Small intestine (tissue), 7 donors: ENCODE measurements at regions not wholly inside any gene's neighbourhood (a gene's known extent, or its start where the extent isn't known, plus 50 kb on each side); places are given as distances from the start of the nearest gene placed in this dataset.
"Not testable (repeated sequence)": the region's sequence is repeated elsewhere in the genome, so short reads cannot be mapped to it uniquely, and the experiment has no call there.

Experiments
- DNase-seq, 2 donors: peaks; one replicate each; pipeline versions ENCODE4 v3.0.0 to v3.0.0-alpha.2; 2013
- FAIRE-seq: peaks from 2 replicates; lab custom pipeline; 2012; peaks lifted over from hg19 to GRCh38; lab: Jason Lieb, UNC
- H3K27ac ChIP-seq, 3 donors: one replicate each; pipeline ENCODE4 v1.5.1; 2013; ENCODE audit warnings: low read length in 2 of 3, mild to moderate bottlenecking in 2 of 3, control low read depth in 1 of 3, inconsistent platforms in 1 of 3, low read depth in 1 of 3, moderate library complexity in 1 of 3
- H3K27me3 ChIP-seq, 3 donors: one replicate each; pipeline ENCODE4 v1.6.1; 2013; ENCODE audit warnings: low read length in 3 of 3, inconsistent platforms in 1 of 3; ENCODE audit not compliant: control insufficient read depth in 3 of 3, insufficient read depth in 3 of 3
- H3K36me3 ChIP-seq, 3 donors: one replicate each; pipeline ENCODE4 v1.6.1; 2013; ENCODE audit warnings: low read length in 3 of 3, inconsistent platforms in 1 of 3, low read depth in 1 of 3, mild to moderate bottlenecking in 1 of 3, moderate library complexity in 1 of 3; ENCODE audit not compliant: control insufficient read depth in 3 of 3, insufficient read depth in 2 of 3
- H3K4me1 ChIP-seq, 3 donors: one replicate each; pipeline ENCODE4 v1.6.1; 2013; ENCODE audit warnings: low read length in 2 of 3, inconsistent platforms in 1 of 3, low read depth in 1 of 3, mild to moderate bottlenecking in 1 of 3, moderate library complexity in 1 of 3; ENCODE audit not compliant: control insufficient read depth in 3 of 3, insufficient read depth in 2 of 3
- H3K4me3 ChIP-seq, 3 donors: one replicate each; pipeline ENCODE4 v1.5.1; 2013; ENCODE audit warnings: low read length in 3 of 3, control low read depth in 1 of 3, inconsistent platforms in 1 of 3, low read depth in 1 of 3, mild to moderate bottlenecking in 1 of 3, moderate library complexity in 1 of 3
- H3K9me3 ChIP-seq, 2 donors: one replicate each; pipeline ENCODE4 v1.6.1; 2013; ENCODE audit warnings: low read depth in 1 of 2, low read length in 1 of 2; ENCODE audit not compliant: control insufficient read depth in 2 of 2, insufficient read depth in 1 of 2
- WGBS, 3 donors: extraction: QIAGEN DNeasy Blood & Tissue Kit; methylation state at CpG; one replicate each; pipeline ENCODE4 v1.1.7; 2013; 5-methylcytosine and 5-hydroxymethylcytosine counted together
- donor health status: healthy with polysubstance abuse.
- donor health status: control.
- donor health status: control.
- donor health status: Bipolar disorder and iron deficiency.
- donor health status: healthy.

GRCh38 chr3:104436506-104436905 lies 930.2 kb upstream of the ALCAM start:
- H3K36me3 ChIP-seq: no peaks in the 10 kb centered on the region
- H3K4me3 ChIP-seq: no peak overlapping the region
- H3K27me3 ChIP-seq: no peaks in the 10 kb centered on the region
- no peak for DNase-seq
- H3K4me1 ChIP-seq: no peaks in the 10 kb centered on the region
- H3K27ac ChIP-seq: no peak overlapping the region
- FAIRE-seq: no peak
- H3K9me3 ChIP-seq: no peaks in the 10 kb centered on the region
- WGBS, 3 donors: 84 to 100% (median 90%) methylated on average over 1 of the region's 1 CpG

DNA sequence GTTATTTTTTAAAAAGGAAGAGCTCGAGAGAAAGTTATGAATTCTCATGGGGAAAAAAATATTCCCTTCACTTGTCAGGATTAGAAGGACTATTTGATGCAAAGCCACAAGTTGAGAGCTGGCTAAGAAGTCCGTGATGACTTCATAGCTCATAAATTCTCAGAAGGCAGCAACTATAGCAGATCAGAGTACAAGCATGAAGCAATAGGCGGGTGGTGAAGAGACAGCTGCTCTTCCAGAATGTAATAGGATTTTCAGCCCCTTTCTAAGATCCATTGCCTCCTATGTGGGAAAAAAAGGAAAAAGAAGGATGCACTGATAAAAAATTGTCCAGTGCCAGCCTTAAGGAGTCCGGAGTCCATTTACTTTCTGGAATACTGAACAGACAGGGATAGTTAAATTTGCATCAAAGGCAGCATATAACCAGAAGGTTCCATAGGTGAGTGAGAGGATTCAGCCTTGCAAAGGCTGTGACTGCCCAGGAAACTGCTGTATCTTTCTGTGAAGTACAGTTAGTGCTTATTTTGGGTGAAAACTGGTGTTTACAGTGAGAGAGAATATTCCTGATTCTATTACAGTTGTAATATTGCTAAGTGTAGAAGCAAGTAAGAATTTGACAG lies 929.5 kb upstream of the ALCAM start:
- DNase-seq (no peak), FAIRE-seq (no peak)
- Histone ChIP-seq H3K9me3 (no peaks in the 10 kb centered on the region), H3K4me1 (no peaks in the 10 kb centered on the region), H3K36me3 (no peaks in the 10 kb centered on the region), H3K4me3 (no peak overlapping the region), H3K27me3 (no peaks in the 10 kb centered on the region), H3K27ac (no peak overlapping the region)
- WGBS, 3 donors: 44 to 53% (median 52%) methylated on average over 4 of the region's 4 CpGs

- Histone ChIP-seq H3K27ac (no peak overlapping the region), H3K27me3 (no peaks in the 10 kb centered on the region), H3K4me1 (no peaks in the 10 kb centered on the region), H3K4me3 (no peak overlapping the region), H3K9me3 (no peaks in the 10 kb centered on the region), H3K36me3 (no peaks in the 10 kb centered on the region)
- no peak for DNase-seq
- FAIRE-seq: no peak
- WGBS, 3 donors: 0 to 15% (median 6%) methylated on average over 1 of the region's 1 CpG
Measured at GRCh38 chr3:104437891-104438290, 928.8 kb upstream of the ALCAM start.

DNA sequence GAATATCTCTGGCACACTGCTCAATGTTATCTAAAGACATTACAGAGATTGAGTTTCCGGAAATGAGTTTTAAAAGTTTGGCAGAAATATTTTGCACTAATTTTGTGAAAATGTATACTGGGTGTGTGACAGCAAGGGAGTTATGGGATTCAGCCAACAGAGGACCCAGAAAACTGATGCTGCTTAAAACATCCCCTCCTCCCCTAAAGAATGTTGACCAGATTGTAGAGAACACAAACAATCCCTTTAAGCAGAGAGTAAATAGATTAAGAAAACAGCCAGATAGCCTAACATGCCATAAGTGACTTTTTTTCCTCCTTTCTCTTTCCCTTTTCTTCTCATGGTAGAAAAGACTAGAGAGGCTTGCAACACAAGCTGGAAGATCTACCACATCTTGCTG lies 928.0 kb upstream of the ALCAM start:
- H3K27ac ChIP-seq: no peak overlapping the region
- DNase-seq (no peak), FAIRE-seq (no peak)

DNA sequence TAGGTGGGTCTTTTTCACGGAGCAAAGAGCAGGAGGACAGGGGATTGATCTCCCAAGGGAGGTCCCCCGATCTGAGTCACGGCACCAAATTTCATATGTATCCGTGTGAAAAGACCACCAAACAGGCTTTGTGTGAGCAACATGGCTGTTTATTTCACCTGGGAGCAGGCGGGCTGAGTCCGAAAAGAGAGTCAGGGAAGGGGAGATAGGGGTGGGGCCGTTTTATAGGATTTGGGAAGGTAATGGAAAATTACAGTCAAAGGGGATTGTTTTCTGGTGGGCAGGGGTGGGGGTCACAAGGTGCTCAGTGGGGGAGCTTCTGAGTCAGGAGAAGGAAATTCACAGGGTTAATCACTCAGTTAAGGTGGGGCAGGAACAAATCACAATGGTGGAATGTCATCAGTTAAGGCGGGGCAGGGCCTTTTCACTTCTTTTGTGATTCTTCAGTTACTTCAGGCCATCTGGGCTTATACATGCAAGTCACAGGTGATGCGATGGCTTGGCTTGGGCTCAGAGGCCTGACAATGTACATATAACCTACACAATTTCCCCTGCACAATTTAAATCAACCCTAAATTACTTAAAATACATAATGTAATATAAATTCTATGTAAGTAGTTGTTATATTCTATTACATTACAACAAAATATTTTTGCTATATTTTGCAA lies 921.3 kb upstream of the ALCAM start:
- not testable (repeated sequence) for H3K4me1 ChIP-seq, H3K36me3 ChIP-seq, FAIRE-seq, H3K27me3 ChIP-seq, DNase-seq, H3K27ac ChIP-seq, H3K4me3 ChIP-seq, H3K9me3 ChIP-seq
- 76 to 86% (median 80%) methylated on average over 8 of the region's 9 CpGs for WGBS, 3 donors

More for the DNA sequence above, 928.0 kb upstream of the ALCAM start:
- 63 to 73% (median 64%) methylated on average over 1 of the region's 1 CpG for WGBS, 3 donors
- H3K4me1 ChIP-seq: no peaks in the 10 kb centered on the region
- no peaks in the 10 kb centered on the region for H3K27me3 ChIP-seq
- H3K9me3 ChIP-seq: no peaks in the 10 kb centered on the region
- no peaks in the 10 kb centered on the region for H3K36me3 ChIP-seq
- no peak overlapping the region for H3K4me3 ChIP-seq

GRCh38 chr3:104447681-104448080 lies 919.0 kb upstream of the ALCAM start:
- no peak for FAIRE-seq
- H3K4me3 ChIP-seq: no peak overlapping the region

DNA sequence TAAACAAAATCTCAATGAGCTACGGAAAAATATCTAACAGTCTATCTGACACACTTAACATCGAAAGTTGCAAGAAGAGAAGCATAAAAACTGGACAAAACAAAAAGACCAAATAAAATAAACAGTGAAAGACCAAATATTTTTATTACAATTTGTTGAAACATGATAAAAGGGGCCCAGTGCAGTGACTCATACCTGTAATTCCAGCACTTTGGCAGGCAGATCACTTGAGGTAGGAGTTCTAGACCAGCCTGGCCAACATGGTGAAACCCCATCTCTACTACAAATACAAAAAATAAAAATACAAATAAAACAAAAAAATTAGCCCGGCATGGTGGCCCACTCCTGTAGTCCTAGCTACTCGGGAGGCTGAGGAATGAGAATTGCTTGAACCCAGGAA lies 914.0 kb upstream of the ALCAM start:
- no peak for DNase-seq

More at GRCh38 chr3:104447681-104448080, 919.0 kb upstream of the ALCAM start:
- DNase-seq: no peak
- Histone ChIP-seq H3K4me1 (no peaks in the 10 kb centered on the region), H3K27ac (no peak overlapping the region), H3K27me3 (no peaks in the 10 kb centered on the region), H3K9me3 (peaks cover 0 to 2% of the 10 kb centered on the region in 2 donors), H3K36me3 (no peaks in the 10 kb centered on the region)
- 55 to 66% (median 57%) methylated on average over 5 of the region's 5 CpGs for WGBS, 3 donors

DNA sequence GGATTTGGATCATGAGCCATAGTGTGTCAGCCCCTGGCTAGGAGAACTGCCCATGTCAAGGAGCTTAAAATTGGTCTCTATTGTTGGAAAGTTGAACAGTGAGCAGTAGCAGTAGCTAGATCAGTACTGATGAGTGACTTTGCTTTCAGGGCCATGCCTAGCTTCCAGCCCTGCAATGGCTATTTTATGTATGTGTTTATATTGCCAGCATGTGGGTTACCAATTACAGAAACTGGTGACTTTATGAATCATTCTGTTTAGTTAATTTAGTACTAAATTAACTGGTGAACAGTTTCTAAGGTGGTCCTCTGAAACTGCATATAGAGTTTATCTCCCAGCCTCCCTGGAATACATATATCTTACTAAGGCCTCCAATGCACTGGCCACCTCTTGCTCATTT lies 908.1 kb upstream of the ALCAM start:
- no peaks in the 10 kb centered on the region for H3K27me3 ChIP-seq
- no peak overlapping the region for H3K27ac ChIP-seq
- H3K36me3 ChIP-seq: no peaks in the 10 kb centered on the region
- no peaks in the 10 kb centered on the region for H3K4me1 ChIP-seq
- FAIRE-seq (no peak), DNase-seq (no peak)
- no peaks in the 10 kb centered on the region for H3K9me3 ChIP-seq
- no peak overlapping the region for H3K4me3 ChIP-seq

More for the DNA sequence above, 914.0 kb upstream of the ALCAM start:
- no peaks in the 10 kb centered on the region for H3K36me3 ChIP-seq
- peaks cover 0 to 2% of the 10 kb centered on the region in 2 donors for H3K9me3 ChIP-seq
- no peaks in the 10 kb centered on the region for H3K4me1 ChIP-seq
- no peak overlapping the region for H3K27ac ChIP-seq
- WGBS, 3 donors: 81 to 88% (median 85%) methylated on average over 4 of the region's 4 CpGs
- H3K27me3 ChIP-seq: no peaks in the 10 kb centered on the region
- FAIRE-seq: no peak
- no peak overlapping the region for H3K4me3 ChIP-seq
